Activated CD8-positive, alpha-beta memory T cell treated with anti-CD3 and anti-CD28 coated beads, Interleukin-2, amount 50 U/mL, for 24 hours (primary cell): ENCODE measurements at regions not wholly inside any gene's neighbourhood (a gene's known extent, or its start where the extent isn't known, plus 50 kb on each side); places are given as distances from the start of the nearest gene placed in this dataset.
"Not testable (repeated sequence)": the region's sequence is repeated elsewhere in the genome, so short reads cannot be mapped to it uniquely, and the experiment has no call there.

ENCODE experiments used
- DNase-seq: peaks from one replicate; pipeline ENCODE4 v3.0.0-alpha.2; 2020; ENCODE audit errors: extremely low read depth

DNA sequence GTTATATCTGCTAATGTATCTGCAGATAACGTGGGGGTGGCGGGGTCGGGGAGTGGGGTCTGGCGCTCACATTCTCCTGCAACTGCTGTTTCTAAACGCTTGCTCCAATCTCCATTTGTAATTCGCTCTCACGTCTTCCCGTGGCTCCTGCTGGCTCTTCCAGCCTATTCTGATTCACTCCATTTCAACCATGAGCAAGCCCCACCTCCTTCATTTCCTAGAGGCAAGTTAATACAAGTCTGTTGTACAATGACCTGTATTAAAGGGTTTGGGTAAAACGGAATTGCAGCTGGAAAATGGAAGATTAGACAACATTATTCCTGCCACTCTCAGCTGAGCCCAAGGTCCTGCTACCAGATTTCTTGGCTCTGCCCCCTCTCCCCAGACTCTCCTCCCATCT is 132.3 kb downstream of the CSNK2A3 start:
- DNase-seq, result no peak

DNA sequence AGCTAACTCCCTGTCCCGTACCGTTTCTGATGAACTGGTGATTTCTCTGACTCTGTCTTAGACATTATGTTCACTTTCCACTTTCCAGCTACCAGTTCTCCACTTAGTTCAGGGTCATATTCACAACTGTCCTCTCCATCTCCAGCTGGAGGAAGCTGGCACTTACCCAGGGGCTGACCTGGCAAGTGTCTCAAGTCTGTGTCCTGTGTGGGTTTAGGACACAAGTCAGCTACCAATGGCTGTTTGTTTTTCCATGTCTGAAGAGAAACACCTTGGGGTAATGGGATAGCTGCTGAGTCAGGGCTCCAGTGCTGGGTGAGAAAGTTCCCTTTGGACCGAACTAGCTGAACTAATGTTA is 134.4 kb downstream of the CSNK2A3 start:
- DNase-seq, result no peak

DNA sequence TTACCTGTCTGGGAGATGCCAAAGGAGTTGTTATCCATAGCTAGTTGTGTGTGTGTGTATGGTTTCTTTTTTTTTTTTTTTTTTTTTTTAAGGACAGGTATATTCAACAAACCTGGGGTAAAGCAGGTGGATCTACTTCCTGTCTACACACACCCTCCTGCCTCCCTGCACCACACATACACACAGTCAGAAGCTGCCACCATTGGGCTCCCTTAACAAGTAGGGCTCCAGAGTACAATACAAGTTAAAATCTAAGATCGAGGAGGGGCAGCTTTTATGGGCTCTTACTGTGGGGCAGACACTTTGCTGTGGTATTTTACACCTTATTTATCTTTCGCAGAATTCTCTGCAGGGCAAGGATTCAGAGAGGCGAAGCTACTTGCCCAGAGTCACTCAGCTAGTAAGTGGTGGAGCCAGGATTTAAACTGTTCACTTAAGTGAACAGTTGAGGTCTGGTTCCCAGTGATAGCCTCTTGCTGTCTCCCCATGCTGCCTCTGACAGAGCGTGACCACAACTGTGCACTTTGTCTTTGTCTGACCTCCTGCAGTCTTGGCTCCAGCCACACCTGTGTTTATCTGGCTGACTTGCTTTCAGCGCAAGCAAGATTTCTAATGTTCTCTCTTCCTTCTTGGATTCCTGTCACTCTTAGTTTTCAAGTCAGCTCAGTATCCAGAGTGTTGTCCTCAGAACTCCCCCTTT is 135.0 kb downstream of the CSNK2A3 start:
- no peak for DNase-seq

DNA sequence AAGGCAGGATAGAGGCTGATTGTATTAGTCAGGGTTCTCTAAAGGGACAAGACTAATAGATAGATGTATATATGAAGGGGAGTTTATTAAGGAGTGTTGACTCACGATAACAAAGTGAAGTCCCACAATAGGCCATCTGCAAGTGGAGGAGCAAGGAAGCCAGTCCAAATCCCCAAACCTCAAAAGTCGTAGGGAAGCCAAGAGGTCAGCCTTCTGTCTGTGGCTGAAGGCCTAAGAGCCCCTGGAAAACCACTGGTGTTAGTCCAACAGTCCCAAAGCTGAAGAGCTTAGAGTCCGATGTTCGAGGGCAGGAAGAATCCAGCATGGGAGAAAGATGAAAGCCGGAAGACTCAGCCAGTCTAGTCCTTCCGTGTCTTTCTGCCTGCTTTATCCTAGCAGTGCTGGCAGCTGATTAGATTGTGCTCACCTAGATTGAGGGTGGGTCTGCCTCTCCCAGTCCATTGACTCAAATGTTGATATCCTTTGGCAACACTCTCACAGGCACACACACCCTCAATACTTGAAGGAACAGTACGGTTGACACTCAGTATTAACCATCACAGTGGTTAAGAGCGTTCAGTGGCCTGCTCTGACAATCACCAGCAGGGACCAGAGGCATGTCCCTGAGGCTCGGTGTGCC is 135.6 kb downstream of the CSNK2A3 start:
- no peak for DNase-seq

DNA sequence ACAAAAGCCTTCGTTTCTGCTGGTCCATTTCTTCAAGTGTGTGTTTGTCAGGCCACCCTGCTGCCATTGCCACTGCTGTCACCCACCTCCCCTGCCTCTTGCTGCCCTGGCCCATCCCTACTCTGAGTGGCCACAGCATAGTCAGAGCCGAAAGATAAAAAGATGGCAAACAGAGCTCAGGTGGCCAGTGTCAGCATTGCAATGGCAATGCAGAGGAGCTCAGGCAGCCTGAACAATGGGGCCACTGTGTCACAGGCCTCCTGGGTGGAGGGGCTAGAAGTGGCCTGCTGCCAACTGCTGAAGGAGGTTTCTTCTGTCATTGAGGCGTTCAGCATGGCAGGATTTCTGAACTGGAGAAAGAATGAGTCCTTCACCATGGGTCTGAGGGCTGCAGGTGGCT is 137.1 kb downstream of the CSNK2A3 start:
- DNase-seq, result no peak

DNA sequence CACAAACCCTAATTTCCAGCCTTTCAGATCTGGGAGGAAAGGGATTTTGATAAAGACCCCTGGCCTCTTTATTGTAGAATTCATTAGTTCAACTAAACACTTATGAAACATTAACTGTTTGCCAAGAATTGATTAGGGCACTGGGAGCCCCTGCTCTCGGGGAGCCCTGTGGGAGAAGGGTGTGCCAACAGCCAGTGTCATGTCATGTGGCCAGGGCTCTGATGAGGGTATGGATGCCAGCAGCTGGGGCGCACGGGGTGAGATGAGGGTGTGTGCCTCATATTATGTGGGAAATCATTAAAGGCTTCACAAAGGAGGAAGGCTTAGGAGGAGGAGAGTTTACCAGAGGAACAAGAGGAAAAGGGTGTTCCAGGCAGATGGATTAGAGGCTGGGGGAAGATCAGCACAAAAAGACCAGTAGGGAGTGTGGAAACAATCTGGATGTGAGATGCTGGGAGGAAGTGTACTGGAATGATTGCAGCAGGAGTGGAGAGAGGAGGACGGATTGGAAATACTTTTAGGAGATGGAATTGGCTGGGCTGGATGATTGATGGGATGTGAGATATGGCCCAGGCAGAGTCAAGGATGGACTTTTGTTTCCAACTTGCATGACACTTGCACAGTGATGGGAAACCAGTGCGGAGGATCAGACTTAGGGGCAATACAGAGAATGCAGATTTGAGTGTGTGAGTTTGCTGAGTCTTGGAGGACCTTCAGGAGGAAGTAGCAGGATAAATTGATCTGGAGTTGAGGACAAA is 137.8 kb downstream of the CSNK2A3 start:
- no peak for DNase-seq

DNA sequence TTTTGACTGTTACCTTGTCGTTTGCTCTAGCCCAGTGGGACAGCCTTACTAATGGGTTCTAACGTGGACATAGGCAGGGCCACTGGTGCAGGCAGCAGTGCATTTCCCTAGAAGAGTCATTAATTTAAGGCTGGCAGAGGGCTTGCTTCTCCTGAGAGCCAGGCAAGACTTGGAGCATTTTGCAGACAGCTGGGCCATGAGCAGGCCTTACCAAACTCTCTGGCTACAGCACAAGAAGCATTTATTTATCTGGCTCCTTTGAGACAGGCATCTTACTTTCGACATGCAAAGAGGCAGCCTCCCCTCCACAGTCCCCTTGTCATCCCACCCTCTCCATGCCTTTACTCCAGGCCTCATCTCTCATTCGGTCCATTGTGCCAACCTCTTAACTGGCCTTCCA is 139.9 kb downstream of the CSNK2A3 start:
- DNase-seq, result no peak

DNA sequence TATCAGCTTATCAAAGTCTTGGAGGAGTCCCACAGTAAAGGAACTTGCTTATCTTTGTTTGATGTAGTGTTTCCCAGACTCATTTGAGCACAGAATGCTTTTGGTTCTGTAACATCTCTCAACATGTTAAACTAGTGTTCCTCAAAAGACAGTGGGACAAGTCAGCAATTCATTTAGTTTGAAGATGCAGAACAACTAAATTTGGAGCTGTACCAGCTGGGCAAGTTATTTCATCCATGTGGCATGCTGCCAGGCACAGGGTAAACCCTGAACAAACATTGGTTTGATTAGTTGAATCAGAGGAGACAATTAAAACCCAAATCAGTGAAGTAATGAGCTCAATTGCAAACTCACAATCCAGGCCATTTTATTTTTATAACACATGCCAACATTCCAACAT is 141.2 kb downstream of the CSNK2A3 start:
- no peak for DNase-seq

DNA sequence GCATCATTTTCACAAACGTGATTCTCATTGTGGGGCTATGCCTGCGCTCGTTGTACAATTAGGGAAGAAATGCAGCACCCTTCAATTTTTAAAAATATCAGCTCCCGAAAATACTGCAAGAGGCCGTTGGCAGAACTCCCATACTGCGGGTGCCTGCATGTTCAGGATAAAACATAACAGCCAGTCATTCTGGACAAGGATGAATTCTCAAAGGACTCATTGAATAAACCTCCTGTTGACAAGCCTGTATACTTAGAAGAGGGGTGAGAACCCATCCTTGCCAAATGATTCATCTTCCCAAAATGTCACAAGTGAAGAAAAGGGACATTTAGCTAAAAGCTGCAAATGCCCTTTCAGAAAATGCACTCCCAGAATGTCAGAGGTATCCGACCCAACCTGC is 141.9 kb downstream of the CSNK2A3 start:
- DNase-seq, result no peak

DNA sequence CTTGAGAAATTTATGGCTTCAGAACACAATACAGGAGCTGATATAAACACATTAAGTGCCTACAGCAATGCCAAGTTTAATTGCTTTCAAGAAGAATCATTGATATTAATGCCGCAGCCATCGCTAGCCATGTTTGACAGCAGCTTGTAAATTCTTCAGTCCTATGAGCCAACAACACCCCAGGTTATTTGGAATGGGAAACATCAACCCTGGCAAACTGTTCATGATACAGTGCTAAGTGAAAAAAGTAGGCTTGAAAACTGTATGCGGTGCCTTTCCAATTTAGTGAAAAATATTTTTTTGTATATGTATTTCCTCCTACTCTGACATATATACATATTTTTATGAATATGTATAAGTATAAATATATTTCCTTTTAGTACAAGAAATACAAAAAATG is 142.6 kb downstream of the CSNK2A3 start:
- no peak for DNase-seq

DNA sequence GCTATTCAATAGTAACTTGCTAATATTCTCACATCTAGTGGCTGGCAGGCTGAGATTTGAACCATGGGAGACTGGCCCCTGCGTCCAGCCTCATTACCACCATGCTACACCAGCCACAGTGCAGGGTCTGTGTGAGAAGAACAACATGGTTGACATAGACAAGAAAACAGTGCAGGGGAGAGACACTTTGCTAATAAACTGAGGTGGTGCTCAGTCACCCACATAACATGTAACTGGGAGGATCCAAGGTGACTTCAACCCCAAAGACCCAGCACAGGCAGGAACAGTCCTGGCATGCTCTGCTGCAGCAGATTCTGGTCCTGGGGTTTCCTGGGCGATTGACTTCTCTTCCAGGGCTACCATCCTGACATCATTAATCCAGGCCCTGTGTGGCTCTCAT is 143.1 kb downstream of the CSNK2A3 start:
- DNase-seq, result no peak

DNA sequence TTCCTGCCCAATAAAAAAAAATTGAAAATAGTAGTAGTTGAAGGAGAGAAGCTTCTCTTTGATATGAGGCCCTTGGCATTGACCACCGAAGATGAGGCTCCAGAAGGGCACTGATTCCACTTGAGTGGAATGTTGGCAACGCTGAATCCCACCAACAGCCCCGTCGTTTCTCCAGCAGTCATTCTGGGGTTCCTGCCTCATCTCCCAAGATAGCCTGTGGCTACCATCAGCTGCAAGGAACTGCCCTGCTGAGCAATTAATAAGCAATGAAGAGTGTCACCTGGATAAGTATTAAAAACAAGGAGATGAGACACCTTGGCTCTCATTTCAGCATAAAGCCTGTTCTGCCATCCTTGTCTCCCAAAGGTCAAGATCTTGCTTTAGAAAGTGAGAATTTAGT is 144.1 kb downstream of the CSNK2A3 start:
- no peak for DNase-seq

DNA sequence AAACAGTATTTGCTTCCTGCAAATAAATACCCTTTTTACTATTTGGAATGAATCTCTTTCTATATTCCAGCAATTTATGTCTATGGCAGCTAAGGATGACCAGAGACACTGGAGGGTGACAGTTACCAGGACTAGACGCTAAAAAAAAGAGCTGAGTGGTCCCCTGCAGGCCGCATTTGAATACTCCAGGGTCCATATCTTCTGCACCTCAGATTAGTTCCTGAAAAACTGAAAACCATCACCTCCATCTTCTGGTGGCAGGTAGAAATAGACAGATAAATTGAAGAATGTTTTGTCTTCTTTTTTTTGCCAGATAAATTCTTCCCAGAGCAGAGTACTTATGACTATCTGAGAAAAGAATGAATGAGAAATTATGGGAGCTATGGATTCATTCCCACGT is 145.6 kb downstream of the CSNK2A3 start:
- no peak for DNase-seq

DNA sequence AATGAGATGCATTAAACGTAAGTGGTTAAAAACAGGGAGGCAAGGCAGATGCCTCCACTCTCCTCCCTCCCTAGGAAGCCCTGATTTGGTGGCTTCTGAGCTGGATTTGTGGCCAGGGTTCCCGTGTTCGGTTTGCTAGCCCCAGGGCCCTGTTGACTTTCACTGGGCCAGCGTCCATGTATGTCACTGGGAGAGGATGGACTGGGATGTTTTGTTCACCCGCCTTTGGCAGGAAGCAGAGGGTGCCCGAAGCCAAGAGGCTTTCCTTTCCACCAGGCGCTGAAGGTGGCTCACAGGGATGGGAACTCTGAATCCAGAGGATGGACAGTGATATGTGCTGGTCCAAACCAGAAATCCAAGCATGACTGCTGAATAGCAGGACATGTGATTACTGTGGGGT is 146.6 kb downstream of the CSNK2A3 start:
- DNase-seq, result no peak

DNA sequence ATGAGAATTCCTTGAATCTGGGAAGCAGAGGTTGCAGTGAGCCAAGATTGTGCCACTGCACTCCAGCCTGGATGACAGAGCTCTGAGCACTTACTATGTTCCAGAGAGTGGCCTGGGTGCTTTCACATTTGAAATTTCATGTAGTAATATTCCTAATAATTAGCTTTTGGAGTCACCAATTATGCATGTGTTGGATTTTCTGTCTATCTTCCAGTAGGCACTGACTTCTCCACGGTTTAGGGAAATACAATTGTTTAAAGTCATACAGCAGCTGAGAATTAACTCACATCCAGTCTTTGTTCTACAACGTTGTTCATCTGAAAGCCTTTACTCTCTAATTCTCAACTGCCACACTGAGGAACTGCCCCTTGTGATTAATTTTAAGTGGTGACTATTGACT is 150.2 kb downstream of the CSNK2A3 start:
- DNase-seq, result no peak

DNA sequence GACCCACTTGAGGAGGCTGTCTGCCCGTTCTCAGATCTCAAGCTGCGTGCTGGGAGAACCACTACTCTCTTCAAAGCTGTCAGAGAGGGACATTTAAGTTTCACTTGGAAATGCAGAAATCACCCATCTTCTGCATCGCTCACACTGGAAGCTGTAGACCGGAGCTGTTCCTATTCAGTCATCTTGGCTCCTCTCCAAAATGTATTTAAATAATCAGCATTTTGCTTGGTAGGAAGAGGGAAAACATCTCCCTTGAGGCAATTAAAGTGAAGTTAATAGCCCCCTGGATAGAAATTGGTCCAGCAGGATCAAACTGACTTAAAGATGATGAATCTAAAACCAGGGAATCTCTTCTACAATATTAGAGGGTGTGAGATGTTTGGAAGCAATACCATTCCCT is 151.7 kb downstream of the CSNK2A3 start:
- DNase-seq, result not testable (repeated sequence)

DNA sequence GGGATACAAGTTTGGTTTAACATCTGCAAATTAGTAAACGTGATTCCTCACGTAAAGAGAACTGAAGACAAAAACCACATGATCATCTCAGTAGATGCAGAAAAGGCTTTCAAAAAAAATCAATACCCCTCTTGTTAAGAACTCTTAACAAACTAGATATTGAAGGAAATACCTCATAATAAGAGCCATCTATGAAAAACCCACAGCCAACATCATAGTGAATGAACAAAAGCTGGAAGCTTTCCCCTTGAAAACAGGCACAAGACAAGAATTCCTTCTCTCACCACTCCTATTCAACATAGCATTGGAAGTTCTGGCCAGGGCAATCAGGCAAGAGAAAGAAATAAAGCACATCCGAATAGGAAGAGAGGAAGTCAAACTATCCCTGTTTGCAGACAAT is 160.5 kb downstream of the CSNK2A3 start:
- DNase-seq, result no peak

DNA sequence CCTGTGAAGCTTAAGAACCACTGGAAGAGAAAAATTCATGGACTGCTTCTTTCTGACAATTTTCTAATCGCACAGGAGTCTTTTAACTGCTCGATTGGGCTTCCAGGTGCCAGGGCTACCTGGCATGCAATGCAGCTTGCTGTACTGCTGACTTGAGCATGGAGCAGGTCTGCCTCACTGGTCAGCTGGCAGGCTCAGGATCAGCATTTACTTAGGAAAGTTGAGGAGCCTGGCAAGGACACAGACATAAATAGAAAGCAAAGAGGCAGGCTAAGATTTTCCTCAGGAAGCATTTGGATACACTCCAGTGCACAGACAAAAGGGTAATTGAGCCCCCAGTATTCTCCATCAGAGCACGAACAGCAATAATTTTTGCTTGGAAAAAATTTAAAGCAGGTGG is 163.5 kb downstream of the CSNK2A3 start:
- DNase-seq, result no peak

DNA sequence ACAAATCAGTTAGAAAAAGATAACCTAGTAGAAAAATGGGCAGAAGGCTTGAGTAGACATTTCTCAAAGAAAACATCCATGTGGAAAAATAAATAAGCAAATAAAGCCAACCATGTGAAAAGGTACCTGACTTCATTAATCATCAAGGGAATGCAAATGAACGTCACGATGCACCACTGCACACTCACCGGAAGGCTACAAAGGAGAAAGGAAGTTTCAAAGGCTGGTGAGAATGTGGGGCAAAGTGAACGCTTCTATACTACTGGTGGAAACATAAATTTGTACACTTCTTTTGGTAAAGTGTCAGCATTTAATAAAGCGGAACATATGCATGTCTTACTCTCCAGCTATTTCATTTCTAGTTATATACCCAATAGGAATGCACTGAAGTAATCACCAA is 166.8 kb downstream of the CSNK2A3 start:
- no peak for DNase-seq

DNA sequence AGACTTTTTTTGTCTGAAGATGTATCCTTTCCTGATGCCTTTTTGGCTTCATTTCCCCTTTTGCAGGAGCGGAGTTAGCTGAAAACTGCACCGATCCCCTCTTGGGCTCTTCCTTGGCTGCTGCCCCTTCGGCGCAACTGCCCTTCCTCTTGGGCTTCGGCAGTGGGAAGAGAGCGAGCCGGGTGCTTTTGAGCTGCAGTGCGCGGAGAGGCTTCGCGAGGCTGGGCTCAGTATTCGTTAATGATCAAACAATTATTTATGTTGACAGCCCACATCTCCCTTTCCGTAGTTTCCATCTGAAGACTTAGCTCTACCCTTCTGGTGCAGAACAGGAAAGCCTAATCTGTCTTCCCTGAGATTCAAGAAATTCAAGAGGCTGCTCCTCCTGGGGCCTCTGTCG is 170.8 kb downstream of the CSNK2A3 start:
- DNase-seq, result no peak

DNA sequence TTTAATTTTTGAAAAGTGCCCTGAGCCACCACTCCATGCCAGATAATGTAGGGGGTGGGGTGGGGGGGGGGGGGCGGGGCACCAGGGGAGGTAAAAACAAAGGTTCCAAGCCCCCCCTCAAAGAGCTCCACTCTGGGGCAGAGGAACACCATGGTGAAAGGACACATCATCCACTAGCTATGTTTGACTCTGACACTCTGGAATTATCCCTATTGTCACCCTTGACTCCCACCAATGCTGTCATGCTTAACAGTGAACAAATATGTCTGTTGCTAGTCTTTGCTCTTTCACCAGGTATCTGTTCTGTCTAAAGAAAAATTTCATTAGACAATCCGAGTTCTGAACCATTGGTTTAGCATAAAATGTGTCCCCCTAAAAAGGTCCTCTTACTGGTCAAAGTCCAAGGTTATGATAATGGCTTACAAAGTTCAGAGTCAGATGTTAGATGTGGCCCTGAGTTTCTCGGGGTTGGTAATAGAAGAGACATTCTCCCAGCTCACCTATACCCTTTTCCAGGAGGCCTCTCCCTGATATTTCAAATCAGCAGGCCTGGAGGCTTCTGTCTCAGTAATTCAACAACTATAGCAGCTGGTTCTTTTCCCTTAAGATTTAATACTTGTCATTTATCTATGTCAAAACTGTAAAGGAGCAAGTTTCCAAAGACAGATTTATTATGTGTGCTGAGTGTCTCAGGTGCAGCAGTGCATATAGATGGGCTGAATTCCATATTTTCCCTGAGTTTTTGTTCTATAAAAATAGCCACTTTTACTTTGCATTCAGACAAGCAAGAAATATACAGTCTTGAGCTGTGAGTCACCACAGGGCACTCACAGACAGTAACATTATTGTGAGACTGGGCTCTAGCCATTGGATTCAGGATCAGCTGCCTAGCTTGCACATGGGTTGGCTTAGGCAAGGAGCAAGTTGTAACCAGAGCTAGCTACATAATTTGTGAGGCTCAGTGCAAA is 174.1 kb downstream of the CSNK2A3 start:
- no peak for DNase-seq

DNA sequence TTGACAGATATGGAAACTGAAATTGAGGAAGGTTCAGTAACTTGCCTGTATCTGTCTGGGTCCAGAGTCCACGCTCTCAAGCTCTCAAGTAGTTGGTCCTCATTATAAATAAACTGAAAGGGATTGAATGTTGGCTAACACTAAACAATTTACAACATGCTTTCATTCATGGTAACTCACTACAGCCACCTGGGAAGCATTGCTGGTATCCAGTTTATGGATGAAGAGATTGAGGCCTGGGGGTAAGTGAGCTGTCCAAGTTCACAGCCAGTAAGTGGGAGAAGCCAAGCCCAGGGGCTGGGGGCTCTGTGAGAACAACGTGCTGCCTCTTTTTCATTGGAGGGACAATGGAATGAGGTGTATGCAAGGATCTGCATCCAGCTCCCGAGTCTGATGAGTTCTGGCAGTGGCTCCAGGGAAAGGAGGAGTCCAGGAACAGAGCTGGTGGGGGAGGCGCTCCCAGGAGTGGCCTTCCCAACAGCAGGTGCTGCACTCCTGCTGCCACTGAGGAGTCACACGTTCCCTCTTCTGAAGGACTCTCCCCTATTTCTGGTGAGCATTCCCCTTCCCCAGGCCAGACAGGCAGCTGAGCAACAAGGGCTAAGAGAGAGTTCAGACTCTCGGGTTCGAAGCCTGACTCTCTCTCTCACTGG is 175.8 kb downstream of the CSNK2A3 start:
- DNase-seq, result no peak
